Neural progenitor cell (in vitro differentiated cells): ENCODE measurements at regions not wholly inside any gene's neighbourhood (a gene's known extent, or its start where the extent isn't known, plus 50 kb on each side); places are given as distances from the start of the nearest gene placed in this dataset.

ENCODE experiments used
- EZH2 ChIP-seq: fragments of 200-600 bp; sonication (generic); IDR thresholded peaks from 2 replicates; pipeline ENCODE4 v1.6.1; 2017; ENCODE audit warnings: antibody characterized with exemption, mild to moderate bottlenecking, moderate library complexity
- EZH2phosphoT487 ChIP-seq: fragments of 200-600 bp; sonication (generic); IDR thresholded peaks from 2 replicates; pipeline ENCODE4 v1.6.1; 2017; ENCODE audit warnings: antibody characterized with exemption
- TF ChIP-seq, protein P1 (sequence below): fragments of 200-600 bp; sonication (generic); IDR thresholded peaks from 2 replicates; pipeline ENCODE4 v1.5.1; 2017; ENCODE audit warnings: antibody characterized with exemption, mild to moderate bottlenecking

DNA sequence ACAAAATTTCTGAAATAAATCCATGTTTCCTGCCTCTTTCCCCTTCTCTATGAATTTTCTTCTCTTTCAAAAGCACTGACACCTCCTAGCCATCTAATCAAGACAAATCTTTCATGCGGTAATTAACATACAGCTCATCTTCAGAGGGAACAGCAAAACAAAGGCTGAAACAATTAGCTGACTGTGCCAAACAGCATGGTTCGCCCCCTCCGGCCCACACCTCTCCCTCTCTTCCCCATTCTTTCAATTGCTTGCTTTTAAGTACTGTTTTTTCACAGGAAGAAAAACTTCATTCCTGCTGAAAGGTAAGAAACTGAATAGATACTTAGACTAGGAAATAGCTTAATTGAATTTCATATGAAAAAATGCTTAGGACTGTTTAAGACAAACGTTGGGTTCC lies 291.1 kb upstream of the NOCT start:
- TF ChIP-seq, protein P1, sequence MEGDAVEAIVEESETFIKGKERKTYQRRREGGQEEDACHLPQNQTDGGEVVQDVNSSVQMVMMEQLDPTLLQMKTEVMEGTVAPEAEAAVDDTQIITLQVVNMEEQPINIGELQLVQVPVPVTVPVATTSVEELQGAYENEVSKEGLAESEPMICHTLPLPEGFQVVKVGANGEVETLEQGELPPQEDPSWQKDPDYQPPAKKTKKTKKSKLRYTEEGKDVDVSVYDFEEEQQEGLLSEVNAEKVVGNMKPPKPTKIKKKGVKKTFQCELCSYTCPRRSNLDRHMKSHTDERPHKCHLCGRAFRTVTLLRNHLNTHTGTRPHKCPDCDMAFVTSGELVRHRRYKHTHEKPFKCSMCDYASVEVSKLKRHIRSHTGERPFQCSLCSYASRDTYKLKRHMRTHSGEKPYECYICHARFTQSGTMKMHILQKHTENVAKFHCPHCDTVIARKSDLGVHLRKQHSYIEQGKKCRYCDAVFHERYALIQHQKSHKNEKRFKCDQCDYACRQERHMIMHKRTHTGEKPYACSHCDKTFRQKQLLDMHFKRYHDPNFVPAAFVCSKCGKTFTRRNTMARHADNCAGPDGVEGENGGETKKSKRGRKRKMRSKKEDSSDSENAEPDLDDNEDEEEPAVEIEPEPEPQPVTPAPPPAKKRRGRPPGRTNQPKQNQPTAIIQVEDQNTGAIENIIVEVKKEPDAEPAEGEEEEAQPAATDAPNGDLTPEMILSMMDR, result no peak
- no peak for TF ChIP-seq EZH2
- TF ChIP-seq EZH2phosphoT487, result no peak
